Neural progenitor cell (in vitro differentiated cells): ENCODE measurements at regions not wholly inside any gene's neighbourhood (a gene's known extent, or its start where the extent isn't known, plus 50 kb on each side); places are given as distances from the start of the nearest gene placed in this dataset.

Source experiments
- DNase-seq: peaks from one replicate; pipeline ENCODE4 v3.0.0-alpha.2; 2016; ENCODE audit warnings: low spot score
- H2AFZ ChIP-seq: fragments of 200-600 bp; sonication (generic); replicated peaks from 2 replicates; pipeline ENCODE4 v1.6.1; 2016; ENCODE audit warnings: antibody characterized with exemption
- H3F3A ChIP-seq: fragments of 200-600 bp; sonication (generic); 2 replicates; pipeline ENCODE4 v1.6.1; 2016; ENCODE audit warnings: antibody characterized with exemption, low read depth
- H3K27ac ChIP-seq: fragments of 200-600 bp; sonication (generic); 2 replicates; pipeline ENCODE4 v1.5.1; 2016; ENCODE audit warnings: mild to moderate bottlenecking
- H3K27me3 ChIP-seq: fragments of 200-600 bp; sonication (generic); 2 replicates; pipeline ENCODE4 v1.6.1; 2016; ENCODE audit warnings: mild to moderate bottlenecking, moderate library complexity
- H3K36me3 ChIP-seq: fragments of 200-600 bp; sonication (generic); 2 replicates; pipeline ENCODE4 v1.5.1; 2016
- H3K4me1 ChIP-seq: fragments of 200-600 bp; sonication (generic); 2 replicates; pipeline ENCODE4 v1.6.1; 2016; ENCODE audit warnings: mixed run types
- H3K4me2 ChIP-seq: fragments of 200-600 bp; sonication (generic); 2 replicates; pipeline ENCODE4 v1.6.1; 2016
- H3K4me3 ChIP-seq: fragments of 200-600 bp; sonication (generic); 2 replicates; pipeline ENCODE4 v1.5.1; 2016
- H3K79me2 ChIP-seq: fragments of 200-600 bp; sonication (generic); 2 replicates; pipeline ENCODE4 v1.6.1; 2016; ENCODE audit warnings: low read depth
- H3K9ac ChIP-seq: fragments of 200-600 bp; sonication (generic); 2 replicates; pipeline ENCODE4 v1.6.1; 2016
- H3K9me3 ChIP-seq: fragments of 200-600 bp; sonication (generic); 2 replicates; pipeline ENCODE4 v1.5.1; 2016; ENCODE audit warnings: low read depth
- H4K20me1 ChIP-seq: fragments of 200-600 bp; sonication (generic); 2 replicates; pipeline ENCODE4 v1.6.1; 2016; ENCODE audit warnings: low read depth
- H3K27ac Mint-ChIP-seq: 3 replicates; pipeline ENCODE4 v1.8.0; 2021; ENCODE audit warnings: mixed read lengths
- H3K27me3 Mint-ChIP-seq: 2 replicates; pipeline ENCODE4 v1.8.0; 2022; ENCODE audit warnings: low read depth, mild to moderate bottlenecking, inconsistent platforms, moderate library complexity, mixed read lengths; ENCODE audit not compliant: insufficient read depth
- H3K36me3 Mint-ChIP-seq: 3 replicates; pipeline ENCODE4 v1.8.0; 2021; ENCODE audit warnings: mixed read lengths
- H3K4me1 Mint-ChIP-seq: 3 replicates; pipeline ENCODE4 v1.8.0; 2021; ENCODE audit warnings: mixed read lengths
- H3K4me3 Mint-ChIP-seq: 3 replicates; pipeline ENCODE4 v1.8.0; 2021; ENCODE audit warnings: mild to moderate bottlenecking, moderate library complexity, mixed read lengths
- H3K9me3 Mint-ChIP-seq: 3 replicates; pipeline ENCODE4 v1.8.0; 2020; ENCODE audit warnings: mixed read lengths
- EZH2 ChIP-seq: fragments of 200-600 bp; sonication (generic); IDR thresholded peaks from 2 replicates; pipeline ENCODE4 v1.6.1; 2017; ENCODE audit warnings: antibody characterized with exemption, mild to moderate bottlenecking, moderate library complexity
- EZH2phosphoT487 ChIP-seq: fragments of 200-600 bp; sonication (generic); IDR thresholded peaks from 2 replicates; pipeline ENCODE4 v1.6.1; 2017; ENCODE audit warnings: antibody characterized with exemption
- TF ChIP-seq, protein P1 (sequence below): fragments of 200-600 bp; sonication (generic); IDR thresholded peaks from 2 replicates; pipeline ENCODE4 v1.5.1; 2017; ENCODE audit warnings: antibody characterized with exemption, mild to moderate bottlenecking

DNA sequence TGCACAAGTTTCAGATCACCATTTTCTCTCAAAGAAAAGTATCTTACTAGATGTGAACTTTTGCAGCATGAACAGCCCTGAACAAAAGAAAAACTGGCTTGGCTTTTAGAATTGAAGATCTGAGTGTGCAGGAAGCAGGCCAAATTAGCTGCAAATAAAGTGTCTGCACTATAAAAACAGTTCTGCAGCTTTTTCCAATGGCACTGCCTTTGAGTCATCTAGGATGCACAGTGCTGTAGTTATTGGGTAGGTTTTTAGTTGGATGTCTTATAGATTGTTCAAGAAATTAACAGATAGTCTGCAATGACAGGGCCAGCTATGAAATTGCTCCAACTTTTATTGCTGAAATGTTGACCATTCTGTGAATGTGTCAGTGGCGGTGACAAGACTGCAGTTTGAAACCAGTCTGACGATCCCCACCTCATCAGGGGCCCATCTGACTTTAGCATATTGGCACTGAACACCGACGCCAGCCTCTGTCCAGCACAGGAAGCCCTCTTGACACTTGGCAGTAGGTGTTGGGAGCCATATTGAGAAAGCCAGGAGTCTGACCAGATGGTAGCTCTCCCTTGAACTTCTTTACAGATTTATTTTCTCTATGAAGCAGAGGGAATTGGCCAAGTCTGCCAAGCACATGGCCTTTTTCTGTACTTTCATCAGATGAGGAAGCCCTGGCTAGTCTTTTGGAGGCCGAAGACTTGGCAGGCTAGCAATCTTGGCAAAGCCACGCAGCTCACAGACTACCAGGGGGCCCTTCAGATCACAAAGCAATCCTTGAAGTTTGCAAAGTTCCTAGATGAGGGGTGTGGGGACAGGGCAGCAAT lies 490.6 kb downstream of the NEBL start:
- H3K4me2 ChIP-seq = no peak overlapping the region
- H3K27ac ChIP-seq = no peak overlapping the region
- no peaks in the 10 kb centered on the region for H3K9me3 ChIP-seq
- Mint-ChIP-seq H3K27me3 (peaks cover 2% of the 10 kb centered on the region), H3K4me1 (peaks cover 8% of the 10 kb centered on the region), H3K4me3 (no peak overlapping the region), H3K9me3 (no peaks in the 10 kb centered on the region), H3K27ac (no peak overlapping the region), H3K36me3 (no peaks in the 10 kb centered on the region)
- no peak overlapping the region for H2AFZ ChIP-seq
- H3K36me3 ChIP-seq = no peaks in the 10 kb centered on the region
- no peaks in the 10 kb centered on the region for H3F3A ChIP-seq
- H3K4me3 ChIP-seq = no peak overlapping the region
- H3K27me3 ChIP-seq = no peaks in the 10 kb centered on the region
- no peaks in the 10 kb centered on the region for H3K79me2 ChIP-seq
- TF ChIP-seq EZH2phosphoT487 (no peak), EZH2 (no peak)
- TF ChIP-seq, protein P1, sequence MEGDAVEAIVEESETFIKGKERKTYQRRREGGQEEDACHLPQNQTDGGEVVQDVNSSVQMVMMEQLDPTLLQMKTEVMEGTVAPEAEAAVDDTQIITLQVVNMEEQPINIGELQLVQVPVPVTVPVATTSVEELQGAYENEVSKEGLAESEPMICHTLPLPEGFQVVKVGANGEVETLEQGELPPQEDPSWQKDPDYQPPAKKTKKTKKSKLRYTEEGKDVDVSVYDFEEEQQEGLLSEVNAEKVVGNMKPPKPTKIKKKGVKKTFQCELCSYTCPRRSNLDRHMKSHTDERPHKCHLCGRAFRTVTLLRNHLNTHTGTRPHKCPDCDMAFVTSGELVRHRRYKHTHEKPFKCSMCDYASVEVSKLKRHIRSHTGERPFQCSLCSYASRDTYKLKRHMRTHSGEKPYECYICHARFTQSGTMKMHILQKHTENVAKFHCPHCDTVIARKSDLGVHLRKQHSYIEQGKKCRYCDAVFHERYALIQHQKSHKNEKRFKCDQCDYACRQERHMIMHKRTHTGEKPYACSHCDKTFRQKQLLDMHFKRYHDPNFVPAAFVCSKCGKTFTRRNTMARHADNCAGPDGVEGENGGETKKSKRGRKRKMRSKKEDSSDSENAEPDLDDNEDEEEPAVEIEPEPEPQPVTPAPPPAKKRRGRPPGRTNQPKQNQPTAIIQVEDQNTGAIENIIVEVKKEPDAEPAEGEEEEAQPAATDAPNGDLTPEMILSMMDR = no peak
- no peaks in the 10 kb centered on the region for H4K20me1 ChIP-seq
- DNase-seq = no peak
- H3K4me1 ChIP-seq = no peaks in the 10 kb centered on the region
- H3K9ac ChIP-seq = no peak overlapping the region

DNA sequence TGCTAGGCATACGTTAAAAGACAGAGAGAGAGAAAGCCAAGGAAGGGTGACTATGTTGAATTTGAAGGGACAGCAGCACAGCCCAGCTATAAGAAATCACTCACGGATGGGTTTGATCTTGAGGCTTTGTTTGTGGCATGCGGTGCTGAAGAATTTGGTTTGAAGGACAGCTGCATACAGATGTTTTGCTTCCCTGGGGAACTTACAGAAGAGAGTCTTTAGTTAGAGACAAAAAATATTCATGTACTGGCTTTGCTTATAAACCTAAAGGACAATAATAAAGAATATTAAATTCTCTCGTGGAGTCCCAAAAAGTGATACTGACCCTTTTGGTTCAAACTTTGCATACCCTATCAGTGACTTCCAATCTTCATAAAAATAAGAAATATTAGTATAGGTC lies 491.4 kb downstream of the NEBL start:
- no peak overlapping the region for H3K27ac Mint-ChIP-seq

DNA sequence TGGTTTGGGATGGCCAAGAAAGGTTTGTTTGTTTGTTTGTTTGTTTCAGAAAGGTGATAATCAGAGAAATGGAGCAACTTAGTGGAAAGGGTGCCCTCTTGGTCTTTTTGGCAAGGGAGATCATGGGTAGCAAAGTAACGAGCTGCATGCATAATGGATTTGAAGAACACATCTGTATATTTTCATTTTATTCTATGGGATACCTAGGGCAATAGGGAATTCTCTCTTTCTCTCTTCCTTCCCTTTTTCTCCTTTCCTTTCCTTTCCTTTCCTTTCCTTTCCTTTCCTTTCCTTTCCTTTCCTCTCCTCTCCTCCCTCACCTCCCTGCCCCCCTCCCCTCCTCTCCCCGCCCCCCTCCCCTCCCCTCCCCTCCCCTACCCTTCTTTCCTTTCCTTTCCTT lies 492.1 kb downstream of the NEBL start:
- TF ChIP-seq, protein P1 = no peak
- no peak for TF ChIP-seq EZH2
- TF ChIP-seq EZH2phosphoT487 = no peak
- Histone ChIP-seq H3K79me2 (no peaks in the 10 kb centered on the region), H3K9me3 (no peaks in the 10 kb centered on the region), H3K27me3 (no peaks in the 10 kb centered on the region), H3K4me1 (no peaks in the 10 kb centered on the region), H3K27ac (no peak overlapping the region), H3K4me2 (no peak overlapping the region), H3F3A (no peaks in the 10 kb centered on the region), H3K4me3 (no peak overlapping the region), H3K36me3 (no peaks in the 10 kb centered on the region), H3K9ac (no peak overlapping the region), H2AFZ (no peak overlapping the region), H4K20me1 (no peaks in the 10 kb centered on the region)
- Mint-ChIP-seq H3K27me3 (peaks cover 2% of the 10 kb centered on the region), H3K36me3 (no peaks in the 10 kb centered on the region), H3K9me3 (no peaks in the 10 kb centered on the region), H3K27ac (no peak overlapping the region), H3K4me3 (no peak overlapping the region), H3K4me1 (peaks cover 8% of the 10 kb centered on the region)
- no peak for DNase-seq

More for the DNA sequence above, 491.4 kb downstream of the NEBL start:
- Histone ChIP-seq H3K4me1 (no peaks in the 10 kb centered on the region), H3K9me3 (no peaks in the 10 kb centered on the region), H3K27me3 (no peaks in the 10 kb centered on the region), H2AFZ (no peak overlapping the region), H3F3A (no peaks in the 10 kb centered on the region), H3K79me2 (no peaks in the 10 kb centered on the region), H3K4me3 (no peak overlapping the region), H3K27ac (no peak overlapping the region), H3K4me2 (no peak overlapping the region), H3K9ac (no peak overlapping the region), H4K20me1 (no peaks in the 10 kb centered on the region), H3K36me3 (no peaks in the 10 kb centered on the region)
- H3K4me1 Mint-ChIP-seq = peaks cover 8% of the 10 kb centered on the region
- no peaks in the 10 kb centered on the region for H3K36me3 Mint-ChIP-seq
- no peaks in the 10 kb centered on the region for H3K9me3 Mint-ChIP-seq
- no peak overlapping the region for H3K4me3 Mint-ChIP-seq
- peaks cover 2% of the 10 kb centered on the region for H3K27me3 Mint-ChIP-seq
- DNase-seq = no peak
- no peak for TF ChIP-seq EZH2
- TF ChIP-seq, protein P1 = no peak
- no peak for TF ChIP-seq EZH2phosphoT487
